H1 (cell line): ENCODE measurements at regions not wholly inside any gene's neighbourhood (a gene's known extent, or its start where the extent isn't known, plus 50 kb on each side); places are given as distances from the start of the nearest gene placed in this dataset.

ENCODE experiments used
- CTCF ChIA-PET: fragments of 300-600 bp; sonication (Branson Sonifier 250); formaldehyde crosslinking; loops from one replicate; lab custom pipeline; 2021; ENCODE audit not compliant: partially characterized antibody; lab: Charles Lee
- POLR2A ChIA-PET: fragments of 300-600 bp; sonication (Branson Sonifier 250); formaldehyde crosslinking; loops from one replicate; lab custom pipeline; 2021; ENCODE audit warnings: inconsistent platforms; ENCODE audit not compliant: partially characterized antibody; lab: Charles Lee
- DNase-seq, 2 experiments: peaks; one replicate each; pipeline versions ENCODE4 v3.0.0 to v3.0.0-alpha.2; 2010 to 2022; ENCODE audit warnings: low spot score in 2 of 2, low read depth in 1 of 2, mixed read lengths in 1 of 2
- FAIRE-seq: peaks from 2 replicates; lab custom pipeline; 2011; peaks lifted over from hg19 to GRCh38; lab: Jason Lieb, UNC
- H2AFZ ChIP-seq: 2 replicates; pipeline ENCODE4 v1.8.1; 2012; ENCODE audit warnings: low read length, inconsistent platforms
- H2AK5ac ChIP-seq: 2 replicates; pipeline ENCODE4 v1.6.1; 2013; ENCODE audit warnings: low read depth, low read length
- H2BK120ac ChIP-seq: replicated peaks from 2 replicates; pipeline ENCODE3; 2013; ENCODE audit warnings: low read depth, low read length, inconsistent platforms
- H2BK12ac ChIP-seq: 2 replicates; pipeline ENCODE4 v1.6.1; 2013; ENCODE audit warnings: low read depth, low read length
- H2BK15ac ChIP-seq: 2 replicates; pipeline ENCODE4 v1.6.1; 2013; ENCODE audit warnings: low read length
- H2BK20ac ChIP-seq: 2 replicates; pipeline ENCODE4 v1.6.1; 2013; ENCODE audit warnings: low read length
- H2BK5ac ChIP-seq: 2 replicates; pipeline ENCODE4 v1.6.1; 2013; ENCODE audit warnings: low read depth, low read length
- H3K14ac ChIP-seq: 2 replicates; pipeline ENCODE4 v1.6.1; 2013; ENCODE audit warnings: inconsistent platforms; ENCODE audit not compliant: insufficient read length
- H3K18ac ChIP-seq: 2 replicates; pipeline ENCODE4 v1.6.1; 2013; ENCODE audit warnings: low read length; ENCODE audit errors: extremely low read depth
- H3K23ac ChIP-seq: 2 replicates; pipeline ENCODE4 v1.6.1; 2013; ENCODE audit warnings: inconsistent platforms; ENCODE audit not compliant: insufficient read length
- H3K23me2 ChIP-seq: 2 replicates; pipeline ENCODE4 v1.6.1; 2013; ENCODE audit warnings: low read depth, low read length
- H3K27ac ChIP-seq: 2 replicates; pipeline ENCODE4 v1.6.1; 2011; ENCODE audit warnings: low read depth, low read length, inconsistent platforms
- H3K27me3 ChIP-seq, 4 experiments: replicated peaks in 1 of 4; 1 replicate in 1 of 4; 2 replicates in 3 of 4; pipeline versions ENCODE4 v1.6.1 to v1.8.1; 2011 to 2013; ENCODE audit warnings: low read length in 3 of 4, mild to moderate bottlenecking in 3 of 4, inconsistent platforms in 2 of 4, mixed read lengths in 2 of 4, moderate library complexity in 1 of 4; ENCODE audit not compliant: control insufficient read depth in 3 of 4, insufficient read depth in 3 of 4; ENCODE audit errors: extremely low read depth in 1 of 4
- H3K36me3 ChIP-seq, 4 experiments: 2 replicates each; pipeline versions ENCODE4 v1.6.1 to v1.8.1; 2011 to 2013; ENCODE audit warnings: mild to moderate bottlenecking in 4 of 4, low read length in 3 of 4, moderate library complexity in 2 of 4, control low read depth in 1 of 4, inconsistent platforms in 1 of 4; ENCODE audit not compliant: insufficient read depth in 4 of 4, control insufficient read depth in 2 of 4
- H3K4ac ChIP-seq: replicated peaks from 2 replicates; pipeline ENCODE3; 2013; ENCODE audit warnings: low read length, low read depth, mixed read lengths, inconsistent platforms; ENCODE audit not compliant: insufficient read length
- H3K4me1 ChIP-seq, 4 experiments: replicated peaks in 1 of 4; 1 replicate in 1 of 4; 2 replicates in 3 of 4; pipeline versions ENCODE4 v1.6.1 to v1.8.1; 2011 to 2013; ENCODE audit warnings: low read length in 3 of 4, inconsistent platforms in 2 of 4, mixed read lengths in 1 of 4; ENCODE audit not compliant: insufficient read depth in 4 of 4, control insufficient read depth in 3 of 4
- H3K4me2 ChIP-seq, 2 experiments: 2 replicates each; pipeline versions ENCODE4 v1.6.1 to v1.8.1; 2011 to 2013; ENCODE audit warnings: low read depth in 2 of 2, low read length in 2 of 2, control low read depth in 1 of 2, inconsistent platforms in 1 of 2, mild to moderate bottlenecking in 1 of 2; ENCODE audit not compliant: insufficient read depth in 1 of 2
- H3K4me3 ChIP-seq, 4 experiments: fragments of 200-600, 300-600 bp in 1 of 4; sonication (generic), shearing (Covaris generic), sonication (Bioruptor Twin) in 1 of 4; 2 replicates each; pipeline versions ENCODE4 v1.5.1 to v1.8.1; 2011 to 2016; ENCODE audit warnings: low read length in 4 of 4, low read depth in 3 of 4, control low read depth in 2 of 4, inconsistent platforms in 2 of 4, mild to moderate bottlenecking in 2 of 4, mixed read lengths in 1 of 4, moderate library complexity in 1 of 4; ENCODE audit not compliant: insufficient read depth in 2 of 4; ENCODE audit errors: extremely low read depth in 1 of 4
- H3K56ac ChIP-seq: replicated peaks from 2 replicates; pipeline ENCODE3; 2013; ENCODE audit warnings: low read depth, mild to moderate bottlenecking, mixed read lengths, low read length, inconsistent platforms; ENCODE audit not compliant: insufficient read length
- H3K79me1 ChIP-seq: 2 replicates; pipeline ENCODE4 v1.6.1; 2013; ENCODE audit warnings: low read depth, low read length, control low read depth
- H3K79me2 ChIP-seq, 2 experiments: 2 replicates each; pipeline versions ENCODE4 v1.6.1 to v1.8.1; 2012 to 2013; ENCODE audit warnings: low read length in 2 of 2, mild to moderate bottlenecking in 2 of 2, inconsistent platforms in 1 of 2; ENCODE audit not compliant: insufficient read depth in 2 of 2, control insufficient read depth in 1 of 2
- H3K9ac ChIP-seq, 4 experiments: replicated peaks in 1 of 4; 1 replicate in 1 of 4; 2 replicates in 3 of 4; pipeline versions ENCODE4 v1.6.1 to v1.8.1; 2011 to 2013; ENCODE audit warnings: low read depth in 3 of 4, low read length in 3 of 4, control low read depth in 2 of 4, mild to moderate bottlenecking in 2 of 4, moderate library complexity in 2 of 4, inconsistent platforms in 1 of 4; ENCODE audit errors: extremely low read depth in 1 of 4
- H3K9me3 ChIP-seq, 2 experiments: 2 replicates each; pipeline versions ENCODE4 v1.6.1 to v1.8.1; 2012 to 2013; ENCODE audit warnings: mild to moderate bottlenecking in 2 of 2, moderate library complexity in 2 of 2, control low read depth in 1 of 2, inconsistent platforms in 1 of 2, low read depth in 1 of 2, low read length in 1 of 2, mixed read lengths in 1 of 2; ENCODE audit not compliant: insufficient read depth in 2 of 2
- H4K20me1 ChIP-seq, 2 experiments: replicated peaks in 1 of 2; 2 replicates each; pipeline versions ENCODE3 to v1.8.1; 2011 to 2013; ENCODE audit warnings: inconsistent platforms in 2 of 2, low read length in 2 of 2, mild to moderate bottlenecking in 1 of 2; ENCODE audit not compliant: insufficient read depth in 2 of 2, control insufficient read depth in 1 of 2
- H4K5ac ChIP-seq: 2 replicates; pipeline ENCODE4 v1.6.1; 2013; ENCODE audit warnings: low read length, low read depth, mixed read lengths, inconsistent platforms; ENCODE audit not compliant: insufficient read length
- H4K8ac ChIP-seq: 2 replicates; pipeline ENCODE4 v1.8.0; 2013; ENCODE audit warnings: mild to moderate bottlenecking, moderate library complexity, low read length, inconsistent platforms; ENCODE audit not compliant: insufficient read depth; ENCODE audit errors: extremely low read depth
- H4K91ac ChIP-seq: replicated peaks from 2 replicates; pipeline ENCODE3; 2013; ENCODE audit warnings: low read length, mixed read lengths, inconsistent platforms; ENCODE audit not compliant: insufficient read length
- KDM1A ChIP-seq: fragments of 200-600, 300-600 bp; sonication (generic); IDR thresholded peaks from 2 replicates; pipeline ENCODE4 v1.7.1; 2016; ENCODE audit warnings: mild to moderate bottlenecking, low read length, borderline replicate concordance
- SIRT6 ChIP-seq: IDR thresholded peaks from one replicate; pipeline ENCODE4 v1.7.1; 2012; ENCODE audit warnings: low read length, inconsistent platforms
- WGBS, 2 experiments: shearing (Covaris generic) in 1 of 2; methylation state at CpG; one replicate each; pipeline versions ENCODE4 v1.1.6 to v1.1.7; 2013 to 2015; ENCODE audit warnings: low lambda C conversion rate in 2 of 2, mixed read lengths in 2 of 2, inconsistent platforms in 1 of 2, low coverage in 1 of 2, missing lambda C conversion rate in 1 of 2; ENCODE audit not compliant: insufficient replicate concordance in 2 of 2, insufficient coverage in 1 of 2, insufficient read length in 1 of 2; ENCODE audit errors: extremely low coverage in 1 of 2, missing lambda C conversion rate in 1 of 2; 5-methylcytosine and 5-hydroxymethylcytosine counted together

GRCh38 chr20:57012691-57013090, 253.8 kb downstream of the BMP7 start:
- no peak overlapping the region for H2AK5ac ChIP-seq
- H3K23me2 ChIP-seq, result no peaks in the 10 kb centered on the region; the same call in 1 of the 2 replicates
- no peak overlapping the region for H2BK5ac ChIP-seq
- no peaks in the 10 kb centered on the region for H3K36me3 ChIP-seq
- peaks cover 2 to 3% (median 2%) of the 10 kb centered on the region in 4 experiments; a peak in 6 of 7 replicates for H3K4me1 ChIP-seq
- H3K23ac ChIP-seq, result no peak overlapping the region
- no peak overlapping the region for H3K56ac ChIP-seq
- H3K9me3 ChIP-seq, result no peaks in the 10 kb centered on the region
- 93% methylated on average over 6 of the region's 6 CpGs; no CpG with 5 or more reads in 1 of the 2 experiments for WGBS, 2 experiments
- H4K91ac ChIP-seq, result no peak overlapping the region
- H3K27me3 ChIP-seq, result peaks cover 0 to 3% (median 2%) of the 10 kb centered on the region in 4 experiments; a peak in 5 of 7 replicates
- H3K4me2 ChIP-seq, result no peak overlapping the region; a peak in 1 of 4 replicates
- TF ChIP-seq SIRT6, result no peak
- TF ChIP-seq KDM1A, result peak; percentile 88; the same call in 1 of the 2 replicates
- no peak overlapping the region for H3K18ac ChIP-seq
- no peak overlapping the region for H3K27ac ChIP-seq
- no peak overlapping the region for H4K5ac ChIP-seq
- H4K8ac ChIP-seq, result no peak overlapping the region
- H3K79me1 ChIP-seq, result no peaks in the 10 kb centered on the region
- no peak overlapping the region for H3K9ac ChIP-seq
- H3K4me3 ChIP-seq, result no peak overlapping the region
- no peak overlapping the region for H2BK20ac ChIP-seq
- no peak overlapping the region for H3K4ac ChIP-seq
- DNase-seq, result no peak
- FAIRE-seq, result no peak
- no peak overlapping the region for H2BK12ac ChIP-seq
- no peaks in the 10 kb centered on the region for H3K79me2 ChIP-seq
- ChIA-PET CTCF (interaction anchor here (1.5 to 2.1 kb wide), 4 partner anchors 9 to 169 kb away, joined by 5 to 8 read pairs (median 6); no protein-coding TSS in a partner anchor), POLR2A (no interaction called here)
- no peak overlapping the region for H2AFZ ChIP-seq
- no peaks in the 10 kb centered on the region for H4K20me1 ChIP-seq
- H2BK15ac ChIP-seq, result no peak overlapping the region
- no peak overlapping the region for H2BK120ac ChIP-seq
- no peak overlapping the region for H3K14ac ChIP-seq
